ENCODE measurements at regions not wholly inside any gene's neighbourhood (a gene's known extent, or its start where the extent isn't known, plus 50 kb on each side); places are given as distances from the start of the nearest gene placed in this dataset.

DNA sequence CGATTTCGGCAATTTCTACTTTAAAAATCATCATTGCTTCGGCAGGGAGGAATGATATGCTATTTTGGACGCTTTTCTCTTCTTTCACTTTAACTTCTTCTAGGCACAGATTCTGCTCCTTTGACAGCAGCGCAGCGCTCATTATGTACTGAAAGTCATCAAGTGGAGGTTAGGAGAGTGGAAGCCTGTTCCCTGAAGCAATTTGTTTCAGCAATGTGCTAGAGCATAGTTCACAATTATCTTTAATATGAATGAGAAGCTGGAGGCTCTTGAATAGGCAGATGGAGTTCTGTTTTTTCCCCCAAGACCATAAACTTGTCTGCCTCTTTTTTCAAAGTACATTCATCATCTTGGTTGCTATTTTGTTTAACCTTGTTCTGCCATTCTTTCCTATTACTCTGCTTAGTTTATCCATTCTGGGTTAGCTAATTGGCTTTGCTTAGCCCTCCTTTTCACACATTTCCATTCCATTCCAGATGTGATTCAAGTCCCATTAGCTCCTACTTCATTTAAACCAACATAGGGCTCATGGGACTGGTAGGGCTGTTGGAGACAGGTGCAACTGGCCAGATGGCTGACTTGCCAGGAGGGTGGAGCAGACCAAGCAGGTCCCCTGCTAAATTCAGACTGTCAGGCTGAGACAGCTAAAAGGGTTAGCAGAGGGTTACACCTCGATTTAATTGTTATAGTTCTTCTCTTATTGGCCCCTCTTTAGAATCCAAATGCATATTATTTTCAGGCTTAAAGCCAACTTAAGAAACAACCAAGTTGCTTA is 534.7 kb upstream of the CBLB start:
- ATAC-seq, result no peak
- TF ChIP-seq OSR1 (CRISPR knock-in tag; IDR thresholded peaks at IDR 0.05), result no peak
- TF ChIP-seq ISL1 (CRISPR knock-in tag; IDR thresholded peaks at IDR 0.05), result no peak
- no peak for TF ChIP-seq ZFP3 (CRISPR knock-in tag; IDR thresholded peaks at IDR 0.05)
- TF ChIP-seq, protein P1, sequence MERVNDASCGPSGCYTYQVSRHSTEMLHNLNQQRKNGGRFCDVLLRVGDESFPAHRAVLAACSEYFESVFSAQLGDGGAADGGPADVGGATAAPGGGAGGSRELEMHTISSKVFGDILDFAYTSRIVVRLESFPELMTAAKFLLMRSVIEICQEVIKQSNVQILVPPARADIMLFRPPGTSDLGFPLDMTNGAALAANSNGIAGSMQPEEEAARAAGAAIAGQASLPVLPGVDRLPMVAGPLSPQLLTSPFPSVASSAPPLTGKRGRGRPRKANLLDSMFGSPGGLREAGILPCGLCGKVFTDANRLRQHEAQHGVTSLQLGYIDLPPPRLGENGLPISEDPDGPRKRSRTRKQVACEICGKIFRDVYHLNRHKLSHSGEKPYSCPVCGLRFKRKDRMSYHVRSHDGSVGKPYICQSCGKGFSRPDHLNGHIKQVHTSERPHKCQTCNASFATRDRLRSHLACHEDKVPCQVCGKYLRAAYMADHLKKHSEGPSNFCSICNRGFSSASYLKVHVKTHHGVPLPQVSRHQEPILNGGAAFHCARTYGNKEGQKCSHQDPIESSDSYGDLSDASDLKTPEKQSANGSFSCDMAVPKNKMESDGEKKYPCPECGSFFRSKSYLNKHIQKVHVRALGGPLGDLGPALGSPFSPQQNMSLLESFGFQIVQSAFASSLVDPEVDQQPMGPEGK (CRISPR knock-in tag; IDR thresholded peaks at IDR 0.05; ENCODE audit: borderline replicate concordance), result no peak
- no peak for TF ChIP-seq BACH2 (CRISPR knock-in tag; IDR thresholded peaks at IDR 0.05; ENCODE audit: borderline replicate concordance)
- TF ChIP-seq, protein P2, sequence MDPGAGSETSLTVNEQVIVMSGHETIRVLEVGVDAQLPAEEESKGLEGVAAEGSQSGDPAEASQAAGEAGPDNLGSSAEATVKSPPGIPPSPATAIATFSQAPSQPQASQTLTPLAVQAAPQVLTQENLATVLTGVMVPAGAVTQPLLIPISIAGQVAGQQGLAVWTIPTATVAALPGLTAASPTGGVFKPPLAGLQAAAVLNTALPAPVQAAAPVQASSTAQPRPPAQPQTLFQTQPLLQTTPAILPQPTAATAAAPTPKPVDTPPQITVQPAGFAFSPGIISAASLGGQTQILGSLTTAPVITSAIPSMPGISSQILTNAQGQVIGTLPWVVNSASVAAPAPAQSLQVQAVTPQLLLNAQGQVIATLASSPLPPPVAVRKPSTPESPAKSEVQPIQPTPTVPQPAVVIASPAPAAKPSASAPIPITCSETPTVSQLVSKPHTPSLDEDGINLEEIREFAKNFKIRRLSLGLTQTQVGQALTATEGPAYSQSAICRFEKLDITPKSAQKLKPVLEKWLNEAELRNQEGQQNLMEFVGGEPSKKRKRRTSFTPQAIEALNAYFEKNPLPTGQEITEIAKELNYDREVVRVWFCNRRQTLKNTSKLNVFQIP (CRISPR knock-in tag; IDR thresholded peaks at IDR 0.05; ENCODE audit: borderline replicate concordance, low read depth), result no peak
- TF ChIP-seq, protein P3, sequence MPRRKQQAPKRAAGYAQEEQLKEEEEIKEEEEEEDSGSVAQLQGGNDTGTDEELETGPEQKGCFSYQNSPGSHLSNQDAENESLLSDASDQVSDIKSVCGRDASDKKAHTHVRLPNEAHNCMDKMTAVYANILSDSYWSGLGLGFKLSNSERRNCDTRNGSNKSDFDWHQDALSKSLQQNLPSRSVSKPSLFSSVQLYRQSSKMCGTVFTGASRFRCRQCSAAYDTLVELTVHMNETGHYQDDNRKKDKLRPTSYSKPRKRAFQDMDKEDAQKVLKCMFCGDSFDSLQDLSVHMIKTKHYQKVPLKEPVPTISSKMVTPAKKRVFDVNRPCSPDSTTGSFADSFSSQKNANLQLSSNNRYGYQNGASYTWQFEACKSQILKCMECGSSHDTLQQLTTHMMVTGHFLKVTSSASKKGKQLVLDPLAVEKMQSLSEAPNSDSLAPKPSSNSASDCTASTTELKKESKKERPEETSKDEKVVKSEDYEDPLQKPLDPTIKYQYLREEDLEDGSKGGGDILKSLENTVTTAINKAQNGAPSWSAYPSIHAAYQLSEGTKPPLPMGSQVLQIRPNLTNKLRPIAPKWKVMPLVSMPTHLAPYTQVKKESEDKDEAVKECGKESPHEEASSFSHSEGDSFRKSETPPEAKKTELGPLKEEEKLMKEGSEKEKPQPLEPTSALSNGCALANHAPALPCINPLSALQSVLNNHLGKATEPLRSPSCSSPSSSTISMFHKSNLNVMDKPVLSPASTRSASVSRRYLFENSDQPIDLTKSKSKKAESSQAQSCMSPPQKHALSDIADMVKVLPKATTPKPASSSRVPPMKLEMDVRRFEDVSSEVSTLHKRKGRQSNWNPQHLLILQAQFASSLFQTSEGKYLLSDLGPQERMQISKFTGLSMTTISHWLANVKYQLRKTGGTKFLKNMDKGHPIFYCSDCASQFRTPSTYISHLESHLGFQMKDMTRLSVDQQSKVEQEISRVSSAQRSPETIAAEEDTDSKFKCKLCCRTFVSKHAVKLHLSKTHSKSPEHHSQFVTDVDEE (CRISPR knock-in tag; IDR thresholded peaks at IDR 0.05), result no peak
- TF ChIP-seq CSDC2 (CRISPR knock-in tag; IDR thresholded peaks at IDR 0.05), result no peak
- no peak for TF ChIP-seq TCF4 (CRISPR knock-in tag; IDR thresholded peaks at IDR 0.05; ENCODE audit: borderline replicate concordance)
- no peak for TF ChIP-seq GLIS3 (CRISPR knock-in tag; IDR thresholded peaks at IDR 0.05)
- no peak for TF ChIP-seq ZNF8 (CRISPR knock-in tag; IDR thresholded peaks at IDR 0.05)
- TF ChIP-seq PPARA (CRISPR knock-in tag; IDR thresholded peaks at IDR 0.05; ENCODE audit: borderline replicate concordance), result no peak

- TF ChIP-seq ISL1 (CRISPR knock-in tag; IDR thresholded peaks at IDR 0.05), result no peak
- no peak for TF ChIP-seq TOX (CRISPR knock-in tag; IDR thresholded peaks at IDR 0.05; ENCODE audit: borderline replicate concordance)
- no peak for TF ChIP-seq ARNTL (CRISPR knock-in tag; IDR thresholded peaks at IDR 0.05; ENCODE audit: borderline replicate concordance, low read depth)
- TF ChIP-seq SNAI2 (CRISPR knock-in tag; IDR thresholded peaks at IDR 0.05), result no peak
- no peak for TF ChIP-seq RARB (CRISPR knock-in tag; IDR thresholded peaks at IDR 0.05)
- no peak for ATAC-seq
These were observed 544.9 kb upstream of the CBLB start for GRCh38 chr3:106413683-106414082.

- TF ChIP-seq ISL1 (CRISPR knock-in tag; IDR thresholded peaks at IDR 0.05) (no peak), RARB (CRISPR knock-in tag; IDR thresholded peaks at IDR 0.05) (no peak), ZNF70 (CRISPR knock-in tag; IDR thresholded peaks at IDR 0.05) (no peak)
- TF ChIP-seq, protein P3 (CRISPR knock-in tag; IDR thresholded peaks at IDR 0.05), result no peak
- ATAC-seq, result no peak
These were observed 551.8 kb upstream of the CBLB start for GRCh38 chr3:106420628-106421027.

DNA sequence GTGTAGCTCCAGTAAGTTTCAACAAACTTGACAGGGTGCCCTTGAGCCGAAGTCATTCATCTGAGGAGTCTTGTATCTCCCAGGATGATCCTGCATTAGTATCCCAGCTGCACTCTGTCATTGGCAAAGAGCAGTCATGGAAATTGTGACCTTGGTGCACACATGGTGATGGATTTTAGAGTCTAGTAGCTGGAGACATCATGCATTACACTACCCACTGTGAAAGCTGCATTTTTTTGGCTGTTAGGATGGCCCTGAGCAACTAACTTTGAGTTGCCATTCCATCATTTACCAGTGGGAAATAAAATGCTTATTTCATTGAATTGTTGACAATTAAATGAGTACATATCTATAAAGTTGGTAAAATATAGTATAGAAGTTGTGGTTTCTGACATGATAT is 552.6 kb upstream of the CBLB start:
- no peak for ATAC-seq
- TF ChIP-seq TCF4 (CRISPR knock-in tag; IDR thresholded peaks at IDR 0.05; ENCODE audit: borderline replicate concordance) (no peak), OSR1 (CRISPR knock-in tag; IDR thresholded peaks at IDR 0.05) (no peak)

All from SK-N-SH treated with all-trans-retinoic acid at 6 μM for 48 hours (cell line).